GM15510 (cell line): ENCODE measurements at regions not wholly inside any gene's neighbourhood (a gene's known extent, or its start where the extent isn't known, plus 50 kb on each side); places are given as distances from the start of the nearest gene placed in this dataset.
A peak's percentile ranks its signal among the peaks of the same experiment; 100 is the strongest.

Source experiments
- POLR2A ChIP-seq: IDR thresholded peaks from 3 replicates; pipeline ENCODE4 v1.6.1; 2011; ENCODE audit warnings: borderline replicate concordance; ENCODE audit not compliant: insufficient read length; ENCODE audit errors: extremely low read depth

- TF ChIP-seq POLR2A: peak; percentile 10
Observed at GRCh38 chr1:149843431-149844041, 55.8 kb upstream of the BOLA1 start.

GRCh38 chr1:149844101-149844500 lies 55.3 kb upstream of the BOLA1 start:
- no peak for TF ChIP-seq POLR2A

- TF ChIP-seq POLR2A: no peak
Observed at GRCh38 chr1:149844650-149845255, 54.6 kb upstream of the BOLA1 start.

- TF ChIP-seq POLR2A: no peak
Observed at GRCh38 chr1:149845416-149845815, 54.0 kb upstream of the BOLA1 start.

- no peak for TF ChIP-seq POLR2A
Observed at GRCh38 chr1:149846042-149846441, 53.3 kb upstream of the BOLA1 start.

GRCh38 chr1:149846593-149847466 lies 52.5 kb upstream of the BOLA1 start:
- TF ChIP-seq POLR2A: no peak

- TF ChIP-seq POLR2A: no peak
Observed at GRCh38 chr1:149848340-149849110, 50.8 kb upstream of the BOLA1 start.

- TF ChIP-seq POLR2A: no peak
Observed at GRCh38 chr1:149849111-149849946, 50.0 kb upstream of the BOLA1 start.
